HUES64 (cell line): ENCODE measurements at regions not wholly inside any gene's neighbourhood (a gene's known extent, or its start where the extent isn't known, plus 50 kb on each side); places are given as distances from the start of the nearest gene placed in this dataset.

ENCODE experiments used
- H3K27ac ChIP-seq: 2 replicates; pipeline ENCODE4 v1.7.0; 2013; ENCODE audit warnings: low read depth, low read length, inconsistent platforms
- H3K27me3 ChIP-seq: 2 replicates; pipeline ENCODE4 v1.6.1; 2013; ENCODE audit warnings: mild to moderate bottlenecking, low read length; ENCODE audit not compliant: insufficient read depth
- H3K36me3 ChIP-seq: 2 replicates; pipeline ENCODE4 v1.6.1; 2013; ENCODE audit warnings: mild to moderate bottlenecking, low read length; ENCODE audit not compliant: insufficient read depth
- H3K4me1 ChIP-seq: 2 replicates; pipeline ENCODE4 v1.6.1; 2013; ENCODE audit warnings: mild to moderate bottlenecking, low read length, moderate library complexity; ENCODE audit not compliant: insufficient read depth
- H3K4me3 ChIP-seq: 2 replicates; pipeline ENCODE4 v1.5.1; 2013; ENCODE audit warnings: mild to moderate bottlenecking, low read length, moderate library complexity
- H3K9ac ChIP-seq: 2 replicates; pipeline ENCODE4 v1.6.1; 2013; ENCODE audit warnings: mild to moderate bottlenecking, low read depth, low read length
- H3K9me3 ChIP-seq: 2 replicates; pipeline ENCODE4 v1.6.1; 2013; ENCODE audit warnings: low read depth, low read length; ENCODE audit not compliant: insufficient read depth
- WGBS: fragments of 150-250, 120-280 bp; methylation state at CpG from one replicate; pipeline ENCODE4 v1.1.7; 2013; ENCODE audit warnings: missing lambda C conversion rate; 5-methylcytosine and 5-hydroxymethylcytosine counted together

- H3K9me3 ChIP-seq: no peaks in the 10 kb centered on the region
- H3K36me3 ChIP-seq: no peaks in the 10 kb centered on the region
- H3K4me1 ChIP-seq: no peaks in the 10 kb centered on the region
- 90% methylated on average over 7 of the region's 8 CpGs for WGBS
- no peak overlapping the region for H3K4me3 ChIP-seq
- H3K27me3 ChIP-seq: no peaks in the 10 kb centered on the region
- no peak overlapping the region for H3K9ac ChIP-seq
- no peak overlapping the region for H3K27ac ChIP-seq
Observed at GRCh38 chr1:244106837-244107493, 55.9 kb downstream of the ZBTB18 start.

GRCh38 chr1:244111027-244111426 is 59.9 kb downstream of the ZBTB18 start:
- Histone ChIP-seq H3K9me3 (no peaks in the 10 kb centered on the region), H3K4me3 (no peak overlapping the region), H3K36me3 (no peaks in the 10 kb centered on the region), H3K4me1 (peaks cover 5% of the 10 kb centered on the region; the same call in 1 of the 2 replicates), H3K27ac (no peak overlapping the region), H3K27me3 (no peaks in the 10 kb centered on the region), H3K9ac (no peak overlapping the region)
- 82% methylated on average over 7 of the region's 7 CpGs for WGBS

- Histone ChIP-seq H3K9ac (no peak overlapping the region), H3K4me3 (no peak overlapping the region), H3K9me3 (0 out of 2 replicates have a peak, but pooled peaks cover 1% of the 10 kb centered on the region), H3K4me1 (peaks cover 5% of the 10 kb centered on the region; the same call in 1 of the 2 replicates), H3K27me3 (no peaks in the 10 kb centered on the region), H3K36me3 (no peaks in the 10 kb centered on the region), H3K27ac (no peak overlapping the region)
- WGBS: 94% methylated on average over 5 of the region's 5 CpGs
Observed at GRCh38 chr1:244112041-244112440, 61.0 kb downstream of the ZBTB18 start.

- Histone ChIP-seq H3K36me3 (no peaks in the 10 kb centered on the region), H3K9me3 (0 out of 2 replicates have a peak, but pooled peaks cover 2% of the 10 kb centered on the region), H3K4me3 (no peak overlapping the region), H3K27me3 (no peaks in the 10 kb centered on the region), H3K4me1 (peaks cover 5% of the 10 kb centered on the region; the same call in 1 of the 2 replicates), H3K9ac (no peak overlapping the region), H3K27ac (no peak overlapping the region)
- 50% methylated on average over 1 of the region's 1 CpG for WGBS
Observed at GRCh38 chr1:244112636-244113035, 61.6 kb downstream of the ZBTB18 start.

- Histone ChIP-seq H3K9me3 (0 out of 2 replicates have a peak, but pooled peaks cover 2% of the 10 kb centered on the region), H3K27ac (no peak overlapping the region), H3K27me3 (no peaks in the 10 kb centered on the region), H3K4me1 (peaks cover 10% of the 10 kb centered on the region), H3K4me3 (no peak overlapping the region), H3K9ac (no peak overlapping the region), H3K36me3 (no peaks in the 10 kb centered on the region)
- WGBS: 83% methylated on average over 6 of the region's 6 CpGs
Observed at GRCh38 chr1:244113532-244114320, 62.6 kb downstream of the ZBTB18 start.

GRCh38 chr1:244114892-244115291 is 63.8 kb downstream of the ZBTB18 start:
- no peaks in the 10 kb centered on the region for H3K36me3 ChIP-seq
- H3K27ac ChIP-seq: no peak overlapping the region
- no peak overlapping the region for H3K9ac ChIP-seq
- no peaks in the 10 kb centered on the region for H3K27me3 ChIP-seq
- H3K4me1 ChIP-seq: peaks cover 10% of the 10 kb centered on the region
- no peak overlapping the region for H3K4me3 ChIP-seq
- H3K9me3 ChIP-seq: 0 out of 2 replicates have a peak, but pooled peaks cover 2% of the 10 kb centered on the region
- 73% methylated on average over 2 of the region's 4 CpGs for WGBS

GRCh38 chr1:244116946-244117345 is 65.9 kb downstream of the ZBTB18 start:
- H3K36me3 ChIP-seq: no peaks in the 10 kb centered on the region
- 0 out of 2 replicates have a peak, but pooled peaks cover 2% of the 10 kb centered on the region for H3K9me3 ChIP-seq
- H3K27ac ChIP-seq: no peak overlapping the region
- 96% methylated on average over 3 of the region's 3 CpGs for WGBS
- H3K9ac ChIP-seq: no peak overlapping the region
- H3K27me3 ChIP-seq: no peaks in the 10 kb centered on the region
- peaks cover 12% of the 10 kb centered on the region for H3K4me1 ChIP-seq
- H3K4me3 ChIP-seq: no peak overlapping the region

- Histone ChIP-seq H3K4me1 (peaks cover 13% of the 10 kb centered on the region; the same call in 1 of the 2 replicates), H3K27ac (no peak overlapping the region), H3K9ac (no peak overlapping the region), H3K36me3 (no peaks in the 10 kb centered on the region), H3K27me3 (no peaks in the 10 kb centered on the region), H3K4me3 (no peak overlapping the region), H3K9me3 (0 out of 2 replicates have a peak, but pooled peaks cover 2% of the 10 kb centered on the region)
- 74% methylated on average over 16 of the region's 16 CpGs for WGBS
Observed at GRCh38 chr1:244118109-244118761, 67.2 kb downstream of the ZBTB18 start.

- WGBS: 100% methylated on average over 5 of the region's 6 CpGs
- no peak overlapping the region for H3K27ac ChIP-seq
- no peaks in the 10 kb centered on the region for H3K27me3 ChIP-seq
- no peaks in the 10 kb centered on the region for H3K9me3 ChIP-seq
- no peak overlapping the region for H3K4me3 ChIP-seq
- no peaks in the 10 kb centered on the region for H3K36me3 ChIP-seq
- peaks cover 9% of the 10 kb centered on the region; the same call in 1 of the 2 replicates for H3K4me1 ChIP-seq
- no peak overlapping the region for H3K9ac ChIP-seq
Observed at GRCh38 chr1:244128591-244129383, 77.7 kb downstream of the ZBTB18 start.

- WGBS: 89% methylated on average over 2 of the region's 2 CpGs
- no peaks in the 10 kb centered on the region for H3K27me3 ChIP-seq
Observed at GRCh38 chr1:244137276-244137675, 86.2 kb downstream of the ZBTB18 start.

More at GRCh38 chr1:244137276-244137675, 86.2 kb downstream of the ZBTB18 start:
- H3K36me3 ChIP-seq: no peaks in the 10 kb centered on the region
- no peak overlapping the region for H3K27ac ChIP-seq
- no peaks in the 10 kb centered on the region for H3K4me1 ChIP-seq
- H3K4me3 ChIP-seq: no peak overlapping the region
- no peak overlapping the region for H3K9ac ChIP-seq
- H3K9me3 ChIP-seq: no peaks in the 10 kb centered on the region
